Glomerular visceral epithelial cell (primary cell): ENCODE measurements at regions not wholly inside any gene's neighbourhood (a gene's known extent, or its start where the extent isn't known, plus 50 kb on each side); places are given as distances from the start of the nearest gene placed in this dataset.
A peak's percentile ranks its signal among the peaks of the same experiment; 100 is the strongest.
"Not testable (repeated sequence)": the region's sequence is repeated elsewhere in the genome, so short reads cannot be mapped to it uniquely, and the experiment has no call there.

Source experiments
- DNase-seq: peaks from one replicate; pipeline ENCODE4 v3.0.0-alpha.2; 2016; ENCODE audit errors: extremely low spot score

DNA sequence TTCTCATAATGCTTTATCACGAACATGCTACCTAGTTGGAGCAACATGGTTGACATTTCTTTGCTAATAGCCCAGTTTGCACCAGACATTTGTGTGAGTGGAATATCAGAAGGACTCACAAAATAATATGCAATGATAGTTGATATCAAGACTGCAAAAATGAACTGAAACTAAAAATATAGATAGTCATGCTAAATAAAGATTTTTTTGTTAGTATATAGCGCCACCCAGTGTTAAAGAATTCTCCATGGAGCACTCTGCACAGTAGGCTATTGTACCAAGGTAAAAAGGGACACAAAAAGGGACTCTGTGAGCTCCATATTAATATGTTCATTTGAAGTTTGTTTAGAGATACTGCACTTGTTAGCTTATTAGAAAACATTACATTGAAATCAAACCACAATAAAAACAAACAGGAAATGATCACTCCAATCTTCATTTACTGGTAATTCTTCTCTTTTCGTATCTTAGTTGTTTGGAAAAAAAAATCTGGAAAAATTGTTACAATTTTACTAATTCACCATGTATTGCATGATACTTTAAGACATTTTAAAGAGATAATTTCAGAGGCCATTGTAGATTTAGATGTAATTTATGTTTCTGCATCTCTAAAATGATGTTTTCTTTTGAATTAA is 1509.6 kb downstream of the ADGRL3 start:
- DNase-seq = peak; percentile 43

GRCh38 chr4:62706423-62706822 is 1506.3 kb downstream of the ADGRL3 start:
- no peak for DNase-seq

DNA sequence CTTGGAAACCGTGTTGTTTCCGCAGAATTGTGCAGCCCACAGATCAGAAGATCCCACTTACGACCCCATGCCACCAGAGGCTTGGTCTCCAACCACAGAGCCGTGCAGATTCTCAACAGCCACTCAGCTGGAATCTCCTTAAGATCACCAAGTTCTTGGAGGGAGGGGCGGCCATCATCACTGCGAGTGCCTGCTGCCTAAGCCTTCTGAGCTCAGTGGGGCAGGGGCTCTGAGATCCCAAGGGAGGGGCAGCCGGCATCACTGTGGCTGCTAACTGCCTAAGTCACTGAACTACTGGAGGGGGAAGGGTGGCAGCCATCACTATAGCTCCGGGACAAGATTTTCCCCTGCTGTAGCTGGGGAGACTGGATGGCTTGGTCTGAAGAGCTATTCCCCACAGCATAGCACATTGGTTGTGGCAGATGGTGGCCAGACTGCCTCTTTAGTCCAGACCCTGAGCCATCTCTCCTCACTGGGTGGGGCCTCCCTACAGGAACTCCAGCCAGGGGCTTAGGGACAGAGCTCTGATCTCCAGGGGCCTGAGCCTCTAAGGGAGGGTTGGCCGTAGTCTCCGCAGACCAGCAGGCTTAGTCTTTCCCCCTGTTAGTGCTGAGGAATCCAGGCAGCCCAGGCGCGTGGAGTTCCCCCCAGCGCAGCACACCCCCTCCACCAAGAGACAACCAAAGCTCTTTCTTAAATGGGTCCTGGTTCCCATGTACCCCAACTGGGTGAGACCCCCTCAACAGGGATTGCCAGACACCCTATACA is 1483.9 kb downstream of the ADGRL3 start:
- no peak for DNase-seq

DNA sequence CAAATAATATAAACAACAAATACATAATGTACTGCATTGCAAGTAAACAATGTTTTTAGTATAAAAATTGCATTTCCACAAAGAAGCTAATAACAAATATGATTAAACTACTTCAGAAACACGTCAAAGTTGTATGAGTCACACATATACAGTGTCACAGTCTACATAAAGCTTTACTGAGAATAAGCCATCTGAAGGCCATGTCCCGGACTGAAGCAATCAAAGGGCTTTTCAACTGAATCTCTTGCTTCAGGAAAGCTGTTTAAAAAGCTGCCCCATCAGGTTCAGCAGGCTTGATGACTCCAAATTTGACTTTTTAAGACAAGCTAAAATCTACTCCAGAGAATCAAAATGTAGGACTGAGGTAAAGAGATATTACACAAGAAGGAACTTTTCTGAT is 1476.8 kb downstream of the ADGRL3 start:
- no peak for DNase-seq

DNA sequence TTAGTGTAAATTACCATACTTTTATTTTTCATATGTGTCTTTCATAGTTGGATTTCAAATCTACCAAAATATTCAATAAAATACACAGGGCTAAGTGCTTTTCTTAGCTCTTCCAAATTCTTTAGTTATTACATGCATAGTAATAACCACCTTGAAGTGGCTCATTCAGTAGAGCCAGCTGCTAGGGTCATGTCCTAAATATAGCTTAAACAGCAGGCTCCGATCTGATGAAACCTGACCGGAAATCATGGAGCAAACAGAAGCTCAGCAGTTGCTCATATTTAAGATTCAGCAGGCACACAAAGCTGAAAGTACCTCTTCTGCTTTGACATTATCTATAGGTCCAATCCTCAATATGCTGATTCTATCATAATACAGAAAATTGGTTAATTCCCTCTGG is 1470.4 kb downstream of the ADGRL3 start:
- DNase-seq = no peak

GRCh38 chr4:62661821-62662220 is 1461.7 kb downstream of the ADGRL3 start:
- DNase-seq = no peak

- DNase-seq = no peak
Observed at GRCh38 chr4:62656006-62656405, 1455.9 kb downstream of the ADGRL3 start.

- peak; percentile 61 for DNase-seq
Observed at GRCh38 chr4:62644372-62644771, 1444.2 kb downstream of the ADGRL3 start.

GRCh38 chr4:62640296-62640695 is 1440.2 kb downstream of the ADGRL3 start:
- DNase-seq = peak; percentile 2

DNA sequence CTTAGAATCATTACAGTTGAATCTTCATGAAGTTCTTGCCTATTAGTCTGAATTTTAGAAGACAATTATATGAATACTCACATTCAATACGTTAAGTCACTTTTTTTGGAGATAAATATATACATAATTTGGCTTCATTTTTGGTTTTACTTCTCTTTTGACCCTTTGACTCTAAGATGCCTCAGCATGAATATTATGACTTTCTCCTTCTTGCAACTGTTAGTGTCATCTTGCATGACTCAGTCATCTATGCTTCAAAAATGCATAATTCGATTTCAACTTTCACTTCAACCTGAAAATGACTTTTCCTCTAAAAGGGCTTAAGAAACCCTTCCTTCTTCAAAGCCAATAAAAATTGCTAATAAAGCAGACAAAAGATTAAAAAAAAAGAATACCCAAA is 1427.5 kb downstream of the ADGRL3 start:
- no peak for DNase-seq

- DNase-seq = no peak
Observed at GRCh38 chr4:62627141-62627540, 1427.0 kb downstream of the ADGRL3 start.

- no peak for DNase-seq
Observed at GRCh38 chr4:62622089-62622488, 1422.0 kb downstream of the ADGRL3 start.

DNA sequence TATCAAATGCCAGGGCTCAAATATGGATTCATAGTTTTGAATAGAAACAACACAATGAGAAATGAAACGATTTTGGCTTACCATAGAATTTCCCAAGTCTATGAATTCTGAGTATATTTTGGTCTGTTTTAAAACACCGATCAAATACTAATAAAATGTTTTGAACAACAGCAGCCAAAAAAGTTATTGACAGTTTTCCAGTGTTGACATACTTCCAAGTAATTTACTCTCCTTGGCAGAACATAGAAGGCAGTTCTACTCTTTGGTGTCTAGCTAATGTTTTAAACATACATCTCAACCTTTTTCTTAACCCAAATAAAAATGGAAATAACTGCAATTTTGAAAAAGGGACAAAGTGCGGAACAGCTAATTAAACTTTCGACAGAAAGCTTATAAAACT is 1419.8 kb downstream of the ADGRL3 start:
- DNase-seq = no peak

DNA sequence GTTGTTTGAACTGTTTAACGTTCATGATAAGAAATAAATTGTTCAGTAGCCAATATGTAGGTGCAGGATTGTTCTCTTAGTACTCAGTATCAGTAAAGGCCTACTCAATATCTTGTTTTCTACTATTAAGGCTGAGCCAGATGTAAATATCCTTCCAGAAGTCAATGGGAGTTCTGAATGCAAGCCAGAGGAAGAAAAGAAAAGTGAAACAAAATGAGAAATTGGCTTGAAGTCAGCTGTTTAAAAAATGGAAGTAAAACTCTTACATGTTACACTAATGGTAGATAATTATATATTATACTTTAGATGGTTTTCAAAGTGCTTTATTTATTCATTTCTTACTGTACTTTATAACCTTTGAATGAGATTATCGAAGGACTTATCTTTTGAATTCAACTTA is 1417.9 kb downstream of the ADGRL3 start:
- DNase-seq = no peak

DNA sequence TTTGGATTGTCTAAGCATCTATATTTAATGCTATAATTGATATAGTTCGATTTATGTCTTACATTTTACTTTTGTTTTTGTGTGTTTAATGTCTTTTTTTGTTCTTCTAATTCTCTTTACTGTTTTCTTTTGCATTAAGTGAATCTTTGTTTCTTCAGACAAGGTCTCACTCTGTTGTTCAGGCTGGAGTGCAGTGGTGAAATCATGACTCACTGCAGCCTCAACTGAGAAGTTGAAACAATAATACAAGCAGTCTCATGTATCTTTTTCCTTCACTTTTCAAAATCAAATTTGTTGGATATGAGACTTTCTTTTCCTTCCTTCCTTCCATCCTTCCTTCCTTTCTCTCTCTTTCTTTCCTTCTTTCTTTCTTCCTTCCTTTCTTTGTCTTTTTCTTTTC is 1401.6 kb downstream of the ADGRL3 start:
- DNase-seq = no peak

GRCh38 chr4:62595265-62595664 is 1395.1 kb downstream of the ADGRL3 start:
- not testable (repeated sequence) for DNase-seq

GRCh38 chr4:62591756-62592155 is 1391.6 kb downstream of the ADGRL3 start:
- no peak for DNase-seq

- DNase-seq = no peak
Observed at GRCh38 chr4:62588671-62589070, 1388.5 kb downstream of the ADGRL3 start.

- no peak for DNase-seq
Observed at GRCh38 chr4:62571494-62571893, 1371.4 kb downstream of the ADGRL3 start.

DNA sequence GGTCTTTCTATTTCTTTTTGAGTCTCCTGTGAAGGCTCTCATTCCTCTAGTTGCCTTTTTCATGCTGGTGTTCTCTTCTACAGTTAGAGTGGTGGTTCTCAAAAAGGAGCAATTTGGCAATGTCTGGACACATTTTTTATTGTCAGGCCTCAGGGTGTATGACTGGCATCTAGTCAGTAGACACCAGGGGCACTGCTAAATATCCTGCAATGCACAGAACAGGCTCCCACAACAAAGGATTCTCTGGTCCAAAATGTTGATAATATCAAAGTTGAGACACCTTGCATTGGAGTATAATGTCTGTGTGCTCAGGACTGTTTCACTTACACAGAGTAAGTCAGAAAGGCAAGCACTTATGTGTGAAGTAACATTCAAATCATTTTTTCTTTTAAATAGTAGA is 1360.7 kb downstream of the ADGRL3 start:
- DNase-seq = no peak

DNA sequence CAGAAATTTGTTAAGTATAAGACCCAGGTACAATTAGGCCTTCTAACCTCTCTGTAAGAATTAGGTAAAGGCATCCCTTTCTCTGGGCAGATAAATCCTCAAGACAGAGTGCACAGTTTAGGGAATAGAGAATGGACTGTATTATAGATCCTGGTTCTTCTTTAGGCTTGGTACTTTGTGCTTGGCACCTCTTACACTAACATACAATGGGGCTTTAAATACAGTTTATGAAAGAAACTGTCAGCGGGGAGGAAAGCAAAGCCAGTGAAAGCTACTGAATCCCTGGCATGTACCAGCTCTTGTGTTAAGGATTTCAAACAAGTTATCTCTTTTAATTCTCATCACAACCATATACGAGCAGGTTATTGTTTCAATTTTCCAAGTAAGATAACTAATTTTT is 1350.0 kb downstream of the ADGRL3 start:
- no peak for DNase-seq

DNA sequence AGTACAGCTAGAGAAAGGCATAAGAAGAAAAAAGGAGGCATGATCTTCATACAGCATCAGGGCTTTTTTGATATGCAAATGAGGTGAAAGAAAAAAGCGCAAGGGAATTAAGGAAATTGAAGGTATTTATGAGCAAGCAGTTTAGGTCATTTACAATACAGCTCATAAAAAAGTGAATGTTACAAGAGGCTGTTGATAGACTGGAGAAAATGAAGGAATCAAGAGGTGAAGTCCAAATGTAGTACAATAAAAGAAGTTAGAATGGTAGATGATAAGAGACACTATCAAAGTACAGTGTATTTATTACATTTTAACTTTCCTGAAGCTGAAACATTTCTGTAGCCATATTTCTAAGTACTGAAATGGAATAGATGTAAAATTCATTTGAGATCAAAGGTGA is 1349.5 kb downstream of the ADGRL3 start:
- no peak for DNase-seq

GRCh38 chr4:62548765-62549164 is 1348.6 kb downstream of the ADGRL3 start:
- DNase-seq = no peak

DNA sequence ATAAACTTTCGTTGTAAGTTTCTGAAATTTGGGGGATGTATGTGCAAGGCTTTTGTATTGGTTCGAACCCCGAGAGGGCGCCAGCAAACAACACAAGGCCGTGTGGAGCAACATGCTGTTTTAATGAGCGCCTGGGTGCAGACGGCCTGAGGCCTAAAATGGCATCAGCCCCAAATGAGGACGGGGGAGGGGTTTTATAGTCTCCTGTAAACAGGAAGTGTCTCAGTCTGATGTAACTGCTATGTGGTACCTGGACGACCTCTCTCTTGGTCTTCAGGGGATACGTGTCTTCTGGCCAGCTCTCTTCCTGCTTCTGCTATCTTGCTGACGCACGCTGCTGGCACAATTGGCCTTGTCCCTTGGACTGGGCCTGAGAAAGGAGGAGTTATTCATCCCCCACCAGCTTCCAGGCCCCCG is 1348.0 kb downstream of the ADGRL3 start:
- DNase-seq = no peak
